ENCODE measurements at regions not wholly inside any gene's neighbourhood (a gene's known extent, or its start where the extent isn't known, plus 50 kb on each side); places are given as distances from the start of the nearest gene placed in this dataset.

- TF ChIP-seq CTCF (IDR thresholded peaks at IDR 0.05; ENCODE audit: unreplicated experiment) = no peak
- Mint-ChIP-seq H3K4me1 (ENCODE audit: low read depth, unreplicated experiment) (no peaks in the 10 kb centered on the region), H3K27me3 (ENCODE audit: unreplicated experiment) (no peaks in the 10 kb centered on the region), H3K4me3 (ENCODE audit: low read depth, unreplicated experiment) (no peak overlapping the region), H3K27ac (ENCODE audit: unreplicated experiment) (no peak overlapping the region), H3K9me3 (ENCODE audit: low read depth, unreplicated experiment) (no peaks in the 10 kb centered on the region), H3K36me3 (ENCODE audit: insufficient read depth, unreplicated experiment) (no peaks in the 10 kb centered on the region)
- intact Hi-C loops (cut with micrococcal nuclease; ENCODE audit: unreplicated experiment) = loop anchor here (10.0 kb wide), 1 partner anchor 98 kb away; no protein-coding TSS in a partner anchor
- CTCF ChIA-PET = no interaction called here
- no peak for DNase-seq
- no TSS peak for BruUV-seq (replicated peaks)
Measured at GRCh38 chr5:58136406-58136805, 323.5 kb downstream of the PLK2 start.

DNA sequence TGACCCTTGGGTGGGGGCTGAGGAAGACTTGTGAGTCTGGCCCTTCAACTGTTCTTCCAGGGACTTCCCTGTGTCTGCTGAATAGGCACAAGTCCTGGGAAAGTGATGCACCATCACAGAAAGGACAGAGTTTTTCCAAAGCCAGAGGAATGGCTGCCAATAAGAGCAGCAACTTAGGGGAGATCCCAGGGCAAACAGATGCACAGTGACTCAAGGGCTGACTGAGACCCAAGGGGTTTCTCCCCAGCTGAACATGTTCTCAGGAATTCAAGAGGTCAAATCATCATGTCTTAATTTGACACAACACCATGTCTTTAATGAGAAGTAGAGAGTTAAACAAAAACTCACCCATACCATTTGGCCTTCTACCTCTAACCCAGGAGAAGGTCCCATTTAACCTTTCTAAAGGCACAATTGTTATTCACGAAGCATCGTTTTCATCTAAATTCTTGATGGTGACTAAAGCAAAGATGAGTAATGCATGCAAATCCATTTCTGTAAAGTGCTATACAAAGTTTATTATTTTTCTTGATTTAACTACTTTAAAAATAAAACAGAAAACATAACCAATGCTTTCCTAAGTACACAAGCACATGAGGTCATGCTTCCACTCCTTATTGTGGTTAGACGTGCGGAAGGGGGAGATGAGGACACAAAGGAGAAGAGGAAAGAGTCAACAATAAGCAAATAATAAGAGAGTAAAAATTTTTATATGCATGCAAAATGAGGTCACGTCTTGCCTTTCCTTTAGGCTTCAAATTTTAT, 324.1 kb downstream of the PLK2 start:
- intact Hi-C loops (cut with micrococcal nuclease; ENCODE audit: unreplicated experiment) = loop anchor here (10.0 kb wide), 1 partner anchor 99 kb away; no protein-coding TSS in a partner anchor
- Mint-ChIP-seq H3K4me3 (ENCODE audit: low read depth, unreplicated experiment) (no peak overlapping the region), H3K27me3 (ENCODE audit: unreplicated experiment) (no peaks in the 10 kb centered on the region), H3K27ac (ENCODE audit: unreplicated experiment) (no peak overlapping the region), H3K36me3 (ENCODE audit: insufficient read depth, unreplicated experiment) (no peaks in the 10 kb centered on the region), H3K4me1 (ENCODE audit: low read depth, unreplicated experiment) (no peaks in the 10 kb centered on the region), H3K9me3 (ENCODE audit: low read depth, unreplicated experiment) (no peaks in the 10 kb centered on the region)
- DNase-seq = no peak
- no peak for TF ChIP-seq CTCF (IDR thresholded peaks at IDR 0.05; ENCODE audit: unreplicated experiment)
- BruUV-seq (replicated peaks) = no TSS peak
- CTCF ChIA-PET = no interaction called here

DNA sequence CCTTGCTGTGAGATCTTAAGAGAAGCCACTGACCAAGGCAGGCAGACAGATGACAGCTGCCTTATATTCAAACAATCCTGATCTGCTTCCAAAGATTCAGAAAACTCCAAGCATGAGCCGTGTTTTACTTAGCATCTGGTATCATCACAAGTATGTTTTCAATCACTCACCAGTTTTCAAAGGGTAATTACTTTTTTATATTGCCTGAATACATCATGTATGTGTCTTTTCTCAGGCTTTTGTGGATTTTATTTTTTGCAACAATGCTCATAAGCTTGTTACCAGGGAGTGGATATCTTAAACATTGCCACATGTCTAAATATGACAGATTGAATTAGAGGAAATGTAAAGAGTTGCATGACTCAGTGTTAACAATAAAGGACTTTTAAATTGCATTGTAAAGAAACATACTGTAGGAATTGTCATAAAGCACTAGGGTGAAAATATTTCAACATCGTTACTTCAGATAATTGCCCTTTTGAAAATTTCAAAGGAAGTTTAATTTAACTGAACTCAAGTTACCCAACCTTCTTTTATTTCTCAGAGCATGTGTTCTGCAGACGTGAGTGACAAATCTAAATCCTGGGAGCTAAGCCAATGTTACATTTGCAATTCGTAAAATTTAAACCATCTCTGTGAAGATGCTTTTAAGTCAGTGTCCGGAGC, 326.1 kb downstream of the PLK2 start:
- no peak for DNase-seq
- TF ChIP-seq CTCF (IDR thresholded peaks at IDR 0.05; ENCODE audit: unreplicated experiment) = no peak
- Mint-ChIP-seq H3K27me3 (ENCODE audit: unreplicated experiment) (no peaks in the 10 kb centered on the region), H3K27ac (ENCODE audit: unreplicated experiment) (no peak overlapping the region), H3K4me1 (ENCODE audit: low read depth, unreplicated experiment) (no peaks in the 10 kb centered on the region), H3K4me3 (ENCODE audit: low read depth, unreplicated experiment) (no peak overlapping the region), H3K9me3 (ENCODE audit: low read depth, unreplicated experiment) (no peaks in the 10 kb centered on the region), H3K36me3 (ENCODE audit: insufficient read depth, unreplicated experiment) (no peaks in the 10 kb centered on the region)
- BruUV-seq (replicated peaks) = no TSS peak
- CTCF ChIA-PET = no interaction called here
- intact Hi-C loops (cut with micrococcal nuclease; ENCODE audit: unreplicated experiment) = loop anchor here (10.0 kb wide), 1 partner anchor 101 kb away; no protein-coding TSS in a partner anchor

- Mint-ChIP-seq H3K36me3 (ENCODE audit: insufficient read depth, unreplicated experiment) (no peaks in the 10 kb centered on the region), H3K9me3 (ENCODE audit: low read depth, unreplicated experiment) (no peaks in the 10 kb centered on the region), H3K4me3 (ENCODE audit: low read depth, unreplicated experiment) (no peak overlapping the region), H3K27me3 (ENCODE audit: unreplicated experiment) (no peaks in the 10 kb centered on the region), H3K27ac (ENCODE audit: unreplicated experiment) (no peak overlapping the region), H3K4me1 (ENCODE audit: low read depth, unreplicated experiment) (peaks cover under 1% of the 10 kb centered on the region)
- DNase-seq = no peak
- intact Hi-C loops (cut with micrococcal nuclease; ENCODE audit: unreplicated experiment) = loop anchor here (10.0 kb wide), 1 partner anchor 102 kb away; no protein-coding TSS in a partner anchor
- BruUV-seq (replicated peaks) = no TSS peak
- TF ChIP-seq CTCF (IDR thresholded peaks at IDR 0.05; ENCODE audit: unreplicated experiment) = no peak
- CTCF ChIA-PET = no interaction called here
Measured at GRCh38 chr5:58133216-58133615, 326.7 kb downstream of the PLK2 start.
